Neural cell (in vitro differentiated cells): ENCODE measurements at regions not wholly inside any gene's neighbourhood (a gene's known extent, or its start where the extent isn't known, plus 50 kb on each side); places are given as distances from the start of the nearest gene placed in this dataset.

Source experiments
- H2AFZ ChIP-seq: fragments of 200-600, 300-800 bp; sonication (generic), shearing (Covaris generic); 2 replicates; pipeline ENCODE4 v1.6.0; 2014; ENCODE audit warnings: low read depth, mild to moderate bottlenecking, antibody characterized with exemption, low read length, moderate library complexity
- H3F3A ChIP-seq: fragments of 200-600 bp; shearing (Covaris generic); 2 replicates; pipeline ENCODE4 v1.6.1; 2016; ENCODE audit warnings: mild to moderate bottlenecking, moderate library complexity, mixed read lengths, antibody characterized with exemption, low read length; ENCODE audit not compliant: insufficient read depth, poor library complexity, severe bottlenecking
- H3K27ac ChIP-seq: fragments of 200-600, 300-800 bp; sonication (generic), shearing (Covaris generic); 2 replicates; pipeline ENCODE4 v1.5.1; 2014; ENCODE audit warnings: mild to moderate bottlenecking, low read length, moderate library complexity
- H3K27me3 ChIP-seq: fragments of 300-800, 200-600 bp; sonication (generic), shearing (Covaris generic); 2 replicates; pipeline ENCODE4 v1.6.0; 2014; ENCODE audit warnings: mild to moderate bottlenecking, low read depth, low read length, moderate library complexity; ENCODE audit not compliant: insufficient read depth
- H3K36me3 ChIP-seq: fragments of 300-800, 200-600 bp; sonication (generic), shearing (Covaris generic); 2 replicates; pipeline ENCODE4 v1.5.1; 2014; ENCODE audit warnings: mild to moderate bottlenecking, antibody characterized with exemption, low read length, moderate library complexity; ENCODE audit not compliant: insufficient read depth
- H3K4me2 ChIP-seq: fragments of 300-800, 200-600 bp; sonication (generic), shearing (Covaris generic); 2 replicates; pipeline ENCODE4 v1.6.0; 2014; ENCODE audit warnings: mild to moderate bottlenecking, low read length
- H3K4me3 ChIP-seq: fragments of 300-800, 200-600 bp; sonication (generic), shearing (Covaris generic); 2 replicates; pipeline ENCODE4 v1.5.1; 2014; ENCODE audit warnings: mild to moderate bottlenecking, low read length, moderate library complexity
- H3K79me2 ChIP-seq: fragments of 200-600 bp; shearing (Covaris generic); replicated peaks from 2 replicates; pipeline ENCODE4 v1.6.0; 2014; ENCODE audit warnings: mild to moderate bottlenecking, low read length, moderate library complexity; ENCODE audit not compliant: insufficient read depth
- H3K9ac ChIP-seq: fragments of 300-800, 200-600 bp; sonication (generic), shearing (Covaris generic); 2 replicates; pipeline ENCODE4 v1.6.1; 2016; ENCODE audit warnings: mild to moderate bottlenecking, low read length, mixed read lengths
- H3K9me2 ChIP-seq: fragments of 200-600 bp; shearing (Covaris generic); 2 replicates; pipeline ENCODE4 v1.6.1; 2016; ENCODE audit warnings: mild to moderate bottlenecking, low read length, mixed read lengths; ENCODE audit not compliant: insufficient read depth
- H3K9me3 ChIP-seq: fragments of 200-600, 300-800 bp; sonication (generic), shearing (Covaris generic); 2 replicates; pipeline ENCODE4 v1.6.1; 2016; ENCODE audit warnings: mild to moderate bottlenecking, mixed run types, low read length, moderate library complexity, mixed read lengths
- H4K20me1 ChIP-seq: fragments of 200-600 bp; shearing (Covaris generic); 2 replicates; pipeline ENCODE4 v1.6.1; 2016; ENCODE audit warnings: mild to moderate bottlenecking, mixed run types; ENCODE audit not compliant: insufficient read depth
- EP300 ChIP-seq: fragments of 450-650 bp; conservative IDR thresholded peaks from 2 replicates; pipeline ENCODE4 v1.6.1; 2014; ENCODE audit warnings: antibody characterized with exemption, mild to moderate bottlenecking, moderate library complexity; ENCODE audit not compliant: poor library complexity, severe bottlenecking
- EZH2 ChIP-seq: fragments of 200-600, 300-800 bp; shearing (Covaris generic), sonication (generic); IDR thresholded peaks from 2 replicates; pipeline ENCODE4 v1.6.1; 2014; ENCODE audit warnings: antibody characterized with exemption, low read length, borderline replicate concordance, mild to moderate bottlenecking; ENCODE audit not compliant: insufficient read depth, poor library complexity, severe bottlenecking
- MXI1 ChIP-seq: fragments of 450-650 bp; conservative IDR thresholded peaks from 2 replicates; pipeline ENCODE4 v1.6.1; 2014; ENCODE audit warnings: antibody characterized with exemption, mild to moderate bottlenecking; ENCODE audit not compliant: poor library complexity, severe bottlenecking
- POLR2AphosphoS5 ChIP-seq: IDR thresholded peaks from 2 replicates; pipeline ENCODE4 v1.6.1; 2012
- RAD21 ChIP-seq: fragments of 450-650 bp; conservative IDR thresholded peaks from 2 replicates; pipeline ENCODE4 v1.6.1; 2014; ENCODE audit warnings: antibody characterized with exemption, mild to moderate bottlenecking, moderate library complexity
- SMC3 ChIP-seq: fragments of 450-650 bp; conservative IDR thresholded peaks from 2 replicates; pipeline ENCODE4 v1.6.1; 2014; ENCODE audit warnings: antibody characterized with exemption, mild to moderate bottlenecking, moderate library complexity; ENCODE audit not compliant: poor library complexity
- TAF1 ChIP-seq: IDR thresholded peaks from 2 replicates; pipeline ENCODE4 v1.6.1; 2012; ENCODE audit warnings: low read depth
- TF ChIP-seq, protein P1 (sequence below): fragments of 450-650 bp; IDR thresholded peaks from 2 replicates; pipeline ENCODE4 v1.5.1; 2014; ENCODE audit warnings: antibody characterized with exemption, mild to moderate bottlenecking, moderate library complexity; ENCODE audit not compliant: poor library complexity, severe bottlenecking
- TF ChIP-seq, protein P2 (sequence below): IDR thresholded peaks from 2 replicates; pipeline ENCODE4 v1.6.1; 2012; ENCODE audit warnings: borderline replicate concordance

DNA sequence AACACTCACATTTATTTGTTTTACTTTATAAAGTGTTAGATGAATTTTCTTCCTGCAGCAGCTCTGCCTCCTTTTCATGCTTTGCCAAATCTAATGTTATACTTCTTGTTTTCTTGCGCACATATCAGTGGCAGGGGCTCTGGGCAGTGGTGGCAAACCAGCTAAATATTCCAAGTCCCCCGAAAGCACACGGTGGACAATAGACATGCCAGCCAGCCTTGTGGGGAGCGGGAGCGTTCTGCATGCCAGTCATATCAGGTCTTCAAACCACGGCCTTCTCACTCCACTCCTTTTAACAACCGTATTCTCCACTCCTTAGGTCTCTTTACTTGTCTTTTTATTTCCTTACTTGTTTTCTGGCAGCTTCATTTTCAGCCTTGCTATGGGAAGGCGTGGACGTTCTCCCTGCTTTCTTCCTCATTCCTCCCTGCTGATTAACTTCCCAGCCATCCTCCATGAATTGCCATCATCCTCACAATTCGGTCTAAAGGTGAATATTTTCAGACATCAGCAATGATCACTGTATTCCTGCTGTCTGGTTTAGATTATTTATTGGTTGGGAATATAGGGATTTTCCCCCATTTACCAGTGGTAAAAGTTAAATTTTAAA is 77.1 kb upstream of the WASF3 start:
- H3K4me2 ChIP-seq, result no peak overlapping the region
- no peak overlapping the region for H3K4me3 ChIP-seq
- H3F3A ChIP-seq, result no peaks in the 10 kb centered on the region
- H3K27ac ChIP-seq, result no peak overlapping the region
- no peaks in the 10 kb centered on the region for H3K9me3 ChIP-seq
- TF ChIP-seq, protein P1, sequence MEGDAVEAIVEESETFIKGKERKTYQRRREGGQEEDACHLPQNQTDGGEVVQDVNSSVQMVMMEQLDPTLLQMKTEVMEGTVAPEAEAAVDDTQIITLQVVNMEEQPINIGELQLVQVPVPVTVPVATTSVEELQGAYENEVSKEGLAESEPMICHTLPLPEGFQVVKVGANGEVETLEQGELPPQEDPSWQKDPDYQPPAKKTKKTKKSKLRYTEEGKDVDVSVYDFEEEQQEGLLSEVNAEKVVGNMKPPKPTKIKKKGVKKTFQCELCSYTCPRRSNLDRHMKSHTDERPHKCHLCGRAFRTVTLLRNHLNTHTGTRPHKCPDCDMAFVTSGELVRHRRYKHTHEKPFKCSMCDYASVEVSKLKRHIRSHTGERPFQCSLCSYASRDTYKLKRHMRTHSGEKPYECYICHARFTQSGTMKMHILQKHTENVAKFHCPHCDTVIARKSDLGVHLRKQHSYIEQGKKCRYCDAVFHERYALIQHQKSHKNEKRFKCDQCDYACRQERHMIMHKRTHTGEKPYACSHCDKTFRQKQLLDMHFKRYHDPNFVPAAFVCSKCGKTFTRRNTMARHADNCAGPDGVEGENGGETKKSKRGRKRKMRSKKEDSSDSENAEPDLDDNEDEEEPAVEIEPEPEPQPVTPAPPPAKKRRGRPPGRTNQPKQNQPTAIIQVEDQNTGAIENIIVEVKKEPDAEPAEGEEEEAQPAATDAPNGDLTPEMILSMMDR, result no peak
- TF ChIP-seq RAD21 (no peak), POLR2AphosphoS5 (no peak), EP300 (no peak), TAF1 (no peak), EZH2 (no peak), SMC3 (no peak), MXI1 (no peak)
- TF ChIP-seq, protein P2, sequence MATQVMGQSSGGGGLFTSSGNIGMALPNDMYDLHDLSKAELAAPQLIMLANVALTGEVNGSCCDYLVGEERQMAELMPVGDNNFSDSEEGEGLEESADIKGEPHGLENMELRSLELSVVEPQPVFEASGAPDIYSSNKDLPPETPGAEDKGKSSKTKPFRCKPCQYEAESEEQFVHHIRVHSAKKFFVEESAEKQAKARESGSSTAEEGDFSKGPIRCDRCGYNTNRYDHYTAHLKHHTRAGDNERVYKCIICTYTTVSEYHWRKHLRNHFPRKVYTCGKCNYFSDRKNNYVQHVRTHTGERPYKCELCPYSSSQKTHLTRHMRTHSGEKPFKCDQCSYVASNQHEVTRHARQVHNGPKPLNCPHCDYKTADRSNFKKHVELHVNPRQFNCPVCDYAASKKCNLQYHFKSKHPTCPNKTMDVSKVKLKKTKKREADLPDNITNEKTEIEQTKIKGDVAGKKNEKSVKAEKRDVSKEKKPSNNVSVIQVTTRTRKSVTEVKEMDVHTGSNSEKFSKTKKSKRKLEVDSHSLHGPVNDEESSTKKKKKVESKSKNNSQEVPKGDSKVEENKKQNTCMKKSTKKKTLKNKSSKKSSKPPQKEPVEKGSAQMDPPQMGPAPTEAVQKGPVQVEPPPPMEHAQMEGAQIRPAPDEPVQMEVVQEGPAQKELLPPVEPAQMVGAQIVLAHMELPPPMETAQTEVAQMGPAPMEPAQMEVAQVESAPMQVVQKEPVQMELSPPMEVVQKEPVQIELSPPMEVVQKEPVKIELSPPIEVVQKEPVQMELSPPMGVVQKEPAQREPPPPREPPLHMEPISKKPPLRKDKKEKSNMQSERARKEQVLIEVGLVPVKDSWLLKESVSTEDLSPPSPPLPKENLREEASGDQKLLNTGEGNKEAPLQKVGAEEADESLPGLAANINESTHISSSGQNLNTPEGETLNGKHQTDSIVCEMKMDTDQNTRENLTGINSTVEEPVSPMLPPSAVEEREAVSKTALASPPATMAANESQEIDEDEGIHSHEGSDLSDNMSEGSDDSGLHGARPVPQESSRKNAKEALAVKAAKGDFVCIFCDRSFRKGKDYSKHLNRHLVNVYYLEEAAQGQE, result no peak
- no peaks in the 10 kb centered on the region for H3K36me3 ChIP-seq
- no peak overlapping the region for H2AFZ ChIP-seq
- no peaks in the 10 kb centered on the region for H4K20me1 ChIP-seq
- no peak overlapping the region for H3K9ac ChIP-seq
- no peaks in the 10 kb centered on the region for H3K27me3 ChIP-seq
- no peaks in the 10 kb centered on the region for H3K9me2 ChIP-seq
- H3K79me2 ChIP-seq, result no peaks in the 10 kb centered on the region

DNA sequence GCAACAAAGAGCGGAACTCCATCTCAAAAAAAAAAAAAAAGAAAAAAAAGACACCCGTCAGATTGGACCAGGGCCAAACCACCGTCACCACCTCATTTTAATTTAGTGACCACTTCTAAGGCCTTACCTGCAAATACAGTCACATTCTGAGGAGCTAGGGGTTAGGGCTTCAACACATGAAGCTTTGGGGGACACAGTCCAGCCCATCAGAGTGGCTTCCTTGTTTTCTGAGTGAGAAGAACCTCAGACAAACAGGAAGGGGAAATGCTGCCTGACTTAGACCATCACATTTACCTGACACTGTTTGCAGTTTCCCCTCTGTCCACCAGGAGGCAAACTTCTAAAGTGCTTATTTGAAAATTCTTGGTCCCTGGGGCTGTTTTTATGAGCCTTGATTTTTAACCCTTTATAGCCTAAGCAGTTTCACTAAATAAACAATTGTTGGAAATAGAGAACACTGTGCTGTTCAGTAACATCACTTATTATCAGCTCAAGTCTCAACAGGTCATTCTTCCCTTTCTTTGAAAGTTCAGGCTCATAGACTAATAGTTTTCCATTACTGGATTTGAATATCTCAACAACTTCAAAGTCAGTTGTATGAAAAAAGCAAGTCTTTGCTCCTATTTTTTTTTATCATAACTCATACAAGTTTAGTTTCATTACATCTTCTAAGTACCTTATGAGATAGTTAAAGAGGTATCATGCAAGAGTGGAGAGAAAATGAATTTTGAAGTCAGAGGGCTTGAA is 74.9 kb upstream of the WASF3 start:
- Histone ChIP-seq H3K79me2 (no peaks in the 10 kb centered on the region), H3F3A (no peaks in the 10 kb centered on the region), H3K27me3 (no peaks in the 10 kb centered on the region), H4K20me1 (no peaks in the 10 kb centered on the region), H3K27ac (no peak overlapping the region), H3K4me2 (no peak overlapping the region), H3K36me3 (no peaks in the 10 kb centered on the region), H3K4me3 (no peak overlapping the region), H3K9ac (no peak overlapping the region), H3K9me3 (no peaks in the 10 kb centered on the region), H2AFZ (no peak overlapping the region), H3K9me2 (no peaks in the 10 kb centered on the region)
- TF ChIP-seq TAF1 (no peak), EP300 (no peak), MXI1 (no peak), POLR2AphosphoS5 (no peak), SMC3 (peak; percentile 93), RAD21 (peak; percentile 83), EZH2 (no peak)
- TF ChIP-seq, protein P1, result peak; percentile 84
- TF ChIP-seq, protein P2, result no peak
